DOHH2 (cell line): ENCODE measurements at regions not wholly inside any gene's neighbourhood (a gene's known extent, or its start where the extent isn't known, plus 50 kb on each side); places are given as distances from the start of the nearest gene placed in this dataset.

ENCODE experiments used
- H3F3A ChIP-seq: fragments of 200-600 bp; sonication (generic), shearing (Covaris generic); 2 replicates; pipeline ENCODE4 v1.6.0; 2016; ENCODE audit warnings: antibody characterized with exemption, mild to moderate bottlenecking; ENCODE audit not compliant: control insufficient read depth, insufficient read depth
- H3K27ac ChIP-seq: fragments of 200-600 bp; sonication (generic); 2 replicates; pipeline ENCODE4 v1.5.1; 2014; ENCODE audit warnings: low read depth, mild to moderate bottlenecking, low read length, moderate library complexity
- H3K27me3 ChIP-seq: fragments of 200-600 bp; sonication (generic); 2 replicates; pipeline ENCODE4 v1.6.1; 2014; ENCODE audit warnings: mild to moderate bottlenecking, low read length, mixed read lengths; ENCODE audit not compliant: control insufficient read depth
- H3K36me3 ChIP-seq: fragments of 200-600 bp; sonication (generic); 2 replicates; pipeline ENCODE4 v1.6.1; 2014; ENCODE audit warnings: mild to moderate bottlenecking, low read length, moderate library complexity, mixed read lengths; ENCODE audit not compliant: control insufficient read depth
- H3K4me1 ChIP-seq: fragments of 200-600 bp; sonication (generic); 2 replicates; pipeline ENCODE4 v1.6.1; 2014; ENCODE audit warnings: mild to moderate bottlenecking, low read length, mixed read lengths; ENCODE audit not compliant: control insufficient read depth
- H3K4me2 ChIP-seq: fragments of 200-600 bp; sonication (generic); 2 replicates; pipeline ENCODE4 v1.6.0; 2014; ENCODE audit warnings: mild to moderate bottlenecking, low read length, moderate library complexity
- H3K4me3 ChIP-seq: fragments of 200-600 bp; sonication (generic); 2 replicates; pipeline ENCODE4 v1.5.1; 2014; ENCODE audit warnings: mild to moderate bottlenecking, low read length, mixed read lengths
- H3K79me2 ChIP-seq: fragments of 200-600 bp; sonication (generic); 2 replicates; pipeline ENCODE4 v1.6.1; 2014; ENCODE audit warnings: mild to moderate bottlenecking, low read length, mixed read lengths; ENCODE audit not compliant: control insufficient read depth
- H3K9me2 ChIP-seq: fragments of 200-600 bp; sonication (generic); replicated peaks from 2 replicates; pipeline ENCODE4 v1.6.1; 2014; ENCODE audit warnings: mild to moderate bottlenecking, low read length, mixed read lengths; ENCODE audit not compliant: control insufficient read depth
- H3K9me3 ChIP-seq: fragments of 200-600 bp; sonication (generic); 2 replicates; pipeline ENCODE4 v1.6.1; 2014; ENCODE audit warnings: antibody characterized with exemption, low read length, mixed read lengths; ENCODE audit not compliant: control insufficient read depth, insufficient read depth
- H4K20me1 ChIP-seq: fragments of 200-600 bp; sonication (generic); 2 replicates; pipeline ENCODE4 v1.6.0; 2014; ENCODE audit warnings: low read depth, mild to moderate bottlenecking, antibody characterized with exemption, low read length, moderate library complexity; ENCODE audit not compliant: control insufficient read depth, insufficient read depth
- EZH2phosphoT487 ChIP-seq: fragments of 200-600 bp; sonication (generic); IDR thresholded peaks from 2 replicates; pipeline ENCODE4 v1.6.1; 2017; ENCODE audit warnings: borderline replicate concordance, mild to moderate bottlenecking, antibody characterized with exemption, low read length, moderate library complexity, mixed read lengths
- TF ChIP-seq, protein P1 (sequence below): fragments of 200-600 bp; sonication (generic); IDR thresholded peaks from one replicate; pipeline ENCODE4 v1.5.1; 2014; ENCODE audit warnings: antibody characterized with exemption, mild to moderate bottlenecking, low read depth, low read length; ENCODE audit not compliant: poor library complexity, severe bottlenecking

DNA sequence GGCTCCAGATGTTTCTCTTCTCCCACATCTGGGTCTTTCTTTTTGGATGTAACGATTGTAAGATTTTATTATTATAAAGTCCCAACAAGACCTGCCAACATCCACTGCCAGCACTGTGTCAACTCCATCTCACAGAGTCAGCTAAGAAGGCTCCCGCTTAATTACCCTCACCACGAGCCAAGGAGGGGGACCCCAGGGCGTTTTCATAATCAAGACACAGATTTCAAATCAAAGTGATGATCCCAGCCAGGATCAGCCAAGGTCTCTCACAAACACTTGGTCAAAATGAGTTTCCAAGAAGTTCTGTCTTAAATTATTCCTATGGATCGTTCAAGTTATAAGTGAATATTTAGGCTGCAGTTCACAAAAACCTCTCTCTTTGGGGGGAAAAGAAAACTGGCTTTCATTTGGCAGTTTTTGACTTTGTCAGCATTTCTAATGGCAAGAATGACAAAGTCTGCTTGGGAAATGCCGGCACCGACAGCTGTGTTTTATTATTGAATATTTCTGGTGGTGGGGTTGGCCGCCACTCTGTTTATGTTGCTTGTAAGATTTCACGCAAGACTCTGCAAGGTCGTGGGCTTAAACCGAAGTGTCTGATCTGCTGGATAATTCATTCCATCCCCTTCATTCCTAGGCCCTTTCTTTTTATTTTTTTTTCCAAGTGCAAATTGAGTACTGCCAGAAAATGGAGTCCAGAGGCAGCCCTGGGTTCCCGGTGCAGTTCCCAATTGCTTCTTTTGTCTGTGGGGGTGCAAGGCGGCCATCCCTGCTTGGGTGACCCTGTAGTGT, 170.2 kb upstream of the PMEPA1 start:
- Histone ChIP-seq H4K20me1 (no peaks in the 10 kb centered on the region), H3K79me2 (no peaks in the 10 kb centered on the region), H3K9me3 (no peaks in the 10 kb centered on the region), H3K27me3 (peaks cover 12% of the 10 kb centered on the region; the same call in 1 of the 2 replicates), H3K4me3 (no peak overlapping the region), H3K4me1 (no peaks in the 10 kb centered on the region), H3F3A (no peaks in the 10 kb centered on the region), H3K9me2 (no peaks in the 10 kb centered on the region), H3K27ac (no peak overlapping the region), H3K36me3 (no peaks in the 10 kb centered on the region), H3K4me2 (no peak overlapping the region)
- TF ChIP-seq, protein P1, sequence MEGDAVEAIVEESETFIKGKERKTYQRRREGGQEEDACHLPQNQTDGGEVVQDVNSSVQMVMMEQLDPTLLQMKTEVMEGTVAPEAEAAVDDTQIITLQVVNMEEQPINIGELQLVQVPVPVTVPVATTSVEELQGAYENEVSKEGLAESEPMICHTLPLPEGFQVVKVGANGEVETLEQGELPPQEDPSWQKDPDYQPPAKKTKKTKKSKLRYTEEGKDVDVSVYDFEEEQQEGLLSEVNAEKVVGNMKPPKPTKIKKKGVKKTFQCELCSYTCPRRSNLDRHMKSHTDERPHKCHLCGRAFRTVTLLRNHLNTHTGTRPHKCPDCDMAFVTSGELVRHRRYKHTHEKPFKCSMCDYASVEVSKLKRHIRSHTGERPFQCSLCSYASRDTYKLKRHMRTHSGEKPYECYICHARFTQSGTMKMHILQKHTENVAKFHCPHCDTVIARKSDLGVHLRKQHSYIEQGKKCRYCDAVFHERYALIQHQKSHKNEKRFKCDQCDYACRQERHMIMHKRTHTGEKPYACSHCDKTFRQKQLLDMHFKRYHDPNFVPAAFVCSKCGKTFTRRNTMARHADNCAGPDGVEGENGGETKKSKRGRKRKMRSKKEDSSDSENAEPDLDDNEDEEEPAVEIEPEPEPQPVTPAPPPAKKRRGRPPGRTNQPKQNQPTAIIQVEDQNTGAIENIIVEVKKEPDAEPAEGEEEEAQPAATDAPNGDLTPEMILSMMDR: no peak
- no peak for TF ChIP-seq EZH2phosphoT487

DNA sequence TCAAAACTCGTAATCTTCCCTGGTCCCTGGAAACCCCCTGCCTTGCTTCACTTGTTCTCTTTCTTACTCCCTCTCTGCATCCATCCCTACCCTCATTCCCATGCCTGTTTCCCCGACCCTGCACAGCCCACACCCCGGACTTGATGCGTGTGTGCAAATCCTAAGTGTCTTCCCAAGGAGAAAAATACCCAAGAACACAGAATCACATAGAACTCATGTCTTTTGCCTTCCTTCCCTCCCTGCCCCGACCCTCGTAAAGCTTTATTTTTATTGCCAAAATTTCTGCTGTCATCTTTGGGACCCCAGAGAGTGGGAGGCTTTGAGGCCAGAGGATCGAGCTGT, 169.6 kb upstream of the PMEPA1 start:
- Histone ChIP-seq H3K9me3 (no peaks in the 10 kb centered on the region), H3F3A (no peaks in the 10 kb centered on the region), H3K27ac (no peak overlapping the region), H3K36me3 (no peaks in the 10 kb centered on the region), H3K4me3 (no peak overlapping the region), H3K79me2 (no peaks in the 10 kb centered on the region), H3K9me2 (no peaks in the 10 kb centered on the region), H3K4me1 (no peaks in the 10 kb centered on the region), H4K20me1 (no peaks in the 10 kb centered on the region), H3K4me2 (no peak overlapping the region), H3K27me3 (peaks cover 12% of the 10 kb centered on the region; the same call in 1 of the 2 replicates)
- no peak for TF ChIP-seq EZH2phosphoT487

DNA sequence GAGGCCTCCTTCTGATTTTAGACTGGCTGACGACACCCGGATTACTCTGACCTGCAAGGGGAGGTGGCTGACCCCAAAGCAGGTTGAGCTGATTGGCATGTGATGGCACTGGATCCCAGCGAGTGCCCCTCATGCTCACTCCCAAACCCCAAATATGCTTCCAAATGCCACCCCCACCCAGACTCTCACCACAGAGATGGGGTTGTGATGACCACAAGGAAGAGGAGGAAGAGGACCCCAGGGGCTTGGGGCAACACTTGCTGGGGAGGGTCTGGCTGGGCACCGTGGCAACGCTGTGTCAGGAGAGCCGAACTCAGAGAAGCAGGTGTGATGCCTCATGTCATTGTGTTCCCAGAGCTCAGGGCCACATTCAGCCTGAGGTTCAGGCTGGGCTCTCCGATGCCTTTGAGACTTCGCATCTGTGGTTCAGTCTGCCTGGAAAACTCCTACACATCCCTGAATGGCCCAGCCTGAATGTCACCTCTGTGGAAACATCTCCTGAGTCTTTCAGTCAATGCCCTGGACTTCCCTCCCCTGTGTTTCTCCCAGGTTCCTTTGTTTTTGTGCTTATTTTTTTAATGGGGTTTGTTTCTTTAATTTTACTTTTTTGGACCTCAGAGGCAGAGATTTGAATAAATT, 169.1 kb upstream of the PMEPA1 start:
- Histone ChIP-seq H3K4me3 (no peak overlapping the region), H3K4me1 (no peaks in the 10 kb centered on the region), H3K27ac (no peak overlapping the region), H3K9me3 (no peaks in the 10 kb centered on the region), H3K79me2 (no peaks in the 10 kb centered on the region), H3K9me2 (no peaks in the 10 kb centered on the region), H3K4me2 (no peak overlapping the region), H4K20me1 (no peaks in the 10 kb centered on the region), H3K36me3 (no peaks in the 10 kb centered on the region), H3K27me3 (peaks cover 12% of the 10 kb centered on the region; the same call in 1 of the 2 replicates), H3F3A (no peaks in the 10 kb centered on the region)
- TF ChIP-seq EZH2phosphoT487: no peak
- TF ChIP-seq, protein P1: no peak

DNA sequence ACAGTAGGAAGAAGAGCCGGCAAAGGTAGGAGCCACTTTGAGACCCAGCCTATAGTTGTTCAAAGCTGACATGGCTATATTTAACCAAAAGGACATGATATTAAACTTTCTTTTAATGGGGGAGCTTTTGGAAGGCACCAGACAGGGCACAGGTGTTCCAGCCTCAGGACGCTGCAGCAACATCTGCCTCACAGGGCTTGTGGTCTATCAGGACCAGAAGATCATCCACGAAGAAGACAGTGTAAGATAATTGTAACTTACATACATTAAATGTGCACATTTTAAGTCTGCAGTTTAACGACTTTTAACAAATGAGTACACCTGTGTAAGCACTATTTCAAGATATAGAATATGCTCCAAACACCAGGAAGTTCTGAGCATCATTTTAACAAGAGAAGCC, 168.2 kb upstream of the PMEPA1 start:
- no peaks in the 10 kb centered on the region for H4K20me1 ChIP-seq
- no peaks in the 10 kb centered on the region for H3F3A ChIP-seq
- H3K79me2 ChIP-seq: no peaks in the 10 kb centered on the region
- peaks cover 8% of the 10 kb centered on the region; the same call in 1 of the 2 replicates for H3K27me3 ChIP-seq
- no peaks in the 10 kb centered on the region for H3K9me2 ChIP-seq
- TF ChIP-seq EZH2phosphoT487: no peak
- TF ChIP-seq, protein P1: no peak
- no peak overlapping the region for H3K4me2 ChIP-seq
- H3K4me1 ChIP-seq: no peaks in the 10 kb centered on the region
- H3K4me3 ChIP-seq: no peak overlapping the region
- H3K27ac ChIP-seq: no peak overlapping the region
- no peaks in the 10 kb centered on the region for H3K9me3 ChIP-seq
- H3K36me3 ChIP-seq: no peaks in the 10 kb centered on the region
